Ishikawa (cell line): ENCODE measurements at regions not wholly inside any gene's neighbourhood (a gene's known extent, or its start where the extent isn't known, plus 50 kb on each side); places are given as distances from the start of the nearest gene placed in this dataset.

Source experiments
- CEBPB ChIP-seq: IDR thresholded peaks from 2 replicates; pipeline ENCODE4 v1.6.1; 2012
- CREB1 ChIP-seq: IDR thresholded peaks from 2 replicates; pipeline ENCODE4 v1.6.1; 2012; ENCODE audit warnings: low read depth
- EGR1 ChIP-seq: IDR thresholded peaks from 2 replicates; pipeline ENCODE4 v1.6.1; 2012
- EP300 ChIP-seq: IDR thresholded peaks from 2 replicates; pipeline ENCODE4 v1.6.1; 2012; ENCODE audit warnings: borderline replicate concordance
- FOXM1 ChIP-seq: IDR thresholded peaks from 2 replicates; pipeline ENCODE4 v1.6.1; 2012; ENCODE audit warnings: low read depth, borderline replicate concordance
- MAX ChIP-seq: IDR thresholded peaks from 2 replicates; pipeline ENCODE4 v1.6.1; 2012
- NFIC ChIP-seq: IDR thresholded peaks from 2 replicates; pipeline ENCODE4 v1.6.1; 2012
- RAD21 ChIP-seq: IDR thresholded peaks from 2 replicates; pipeline ENCODE4 v1.6.1; 2012; ENCODE audit warnings: low read depth
- REST ChIP-seq: IDR thresholded peaks from 2 replicates; pipeline ENCODE4 v1.6.1; 2012; ENCODE audit warnings: low read depth, mild to moderate bottlenecking
- TAF1 ChIP-seq: IDR thresholded peaks from 2 replicates; pipeline ENCODE4 v1.6.1; 2012; ENCODE audit warnings: low read depth, mild to moderate bottlenecking
- TCF12 ChIP-seq: IDR thresholded peaks from 2 replicates; pipeline ENCODE4 v1.6.1; 2012; ENCODE audit warnings: low read depth
- TEAD4 ChIP-seq: IDR thresholded peaks from 2 replicates; pipeline ENCODE4 v1.6.1; 2012
- USF1 ChIP-seq: IDR thresholded peaks from 2 replicates; pipeline ENCODE4 v1.6.1; 2012
- YY1 ChIP-seq: IDR thresholded peaks from 2 replicates; pipeline ENCODE4 v1.6.1; 2012; ENCODE audit warnings: low read depth
- ZBTB7A ChIP-seq: IDR thresholded peaks from 2 replicates; pipeline ENCODE4 v1.6.1; 2012; ENCODE audit warnings: low read depth

- TF ChIP-seq TCF12 (no peak), CREB1 (no peak), ZBTB7A (no peak), FOXM1 (no peak), TEAD4 (no peak), EP300 (no peak), TAF1 (no peak), CEBPB (no peak), YY1 (no peak), NFIC (no peak), USF1 (no peak), MAX (no peak), RAD21 (no peak), REST (no peak), EGR1 (no peak)
These were observed 129.8 kb downstream of the FAM53A start for GRCh38 chr4:1554246-1554875.

- no peak for TF ChIP-seq CEBPB
- TF ChIP-seq FOXM1, result no peak
- no peak for TF ChIP-seq USF1
- no peak for TF ChIP-seq EGR1
- TF ChIP-seq RAD21, result no peak
These were observed 130.7 kb downstream of the FAM53A start for GRCh38 chr4:1553365-1553764.

GRCh38 chr4:1552451-1552850, 131.7 kb downstream of the FAM53A start:
- TF ChIP-seq TCF12 (no peak), RAD21 (no peak), CREB1 (no peak)

- TF ChIP-seq TCF12 (no peak), YY1 (no peak), CEBPB (no peak), TEAD4 (no peak), USF1 (no peak), TAF1 (no peak), ZBTB7A (no peak), EGR1 (no peak), FOXM1 (no peak), CREB1 (no peak), REST (no peak), RAD21 (no peak), NFIC (no peak), EP300 (no peak), MAX (no peak)
These were observed 132.9 kb downstream of the FAM53A start for GRCh38 chr4:1551211-1551610.

- no peak for TF ChIP-seq FOXM1
- TF ChIP-seq RAD21, result no peak
- no peak for TF ChIP-seq USF1
These were observed 133.7 kb downstream of the FAM53A start for GRCh38 chr4:1550122-1551070.

GRCh38 chr4:1549638-1550035, 134.5 kb downstream of the FAM53A start:
- TF ChIP-seq RAD21 (no peak), TAF1 (no peak), EP300 (no peak), TEAD4 (no peak), USF1 (no peak), YY1 (no peak), MAX (no peak), ZBTB7A (no peak), TCF12 (no peak), CREB1 (no peak), NFIC (no peak), CEBPB (no peak), REST (no peak)
